Right forelimb (tissue), 1 donor: ENCODE measurements at regions not wholly inside any gene's neighbourhood (a gene's known extent, or its start where the extent isn't known, plus 50 kb on each side); places are given as distances from the start of the nearest gene placed in this dataset.
"Not testable (repeated sequence)": the region's sequence is repeated elsewhere in the genome, so short reads cannot be mapped to it uniquely, and the experiment has no call there.

ENCODE experiments used
- DNase-seq: peaks from one replicate; pipeline ENCODE4 v3.0.0-alpha.2; 2018

DNA sequence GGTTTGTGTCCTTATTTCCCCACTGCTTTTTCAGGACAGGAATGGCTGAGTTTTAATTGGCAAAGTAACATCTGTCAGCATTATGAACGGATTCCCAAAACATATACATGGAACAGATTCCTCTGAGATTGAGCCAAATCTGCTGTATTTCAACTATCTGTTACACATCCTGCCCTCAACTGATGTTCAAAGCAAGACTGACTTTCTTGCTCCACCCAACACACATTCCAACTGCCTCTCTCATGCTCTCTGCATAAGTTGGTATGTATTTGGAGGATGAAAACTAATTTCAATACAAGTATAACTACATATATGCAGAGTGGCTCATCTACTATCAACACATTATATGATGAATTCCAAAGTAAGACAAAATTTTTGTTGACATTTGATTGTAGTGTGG lies 342.2 kb downstream of the GATA3 start:
- DNase-seq, result no peak

DNA sequence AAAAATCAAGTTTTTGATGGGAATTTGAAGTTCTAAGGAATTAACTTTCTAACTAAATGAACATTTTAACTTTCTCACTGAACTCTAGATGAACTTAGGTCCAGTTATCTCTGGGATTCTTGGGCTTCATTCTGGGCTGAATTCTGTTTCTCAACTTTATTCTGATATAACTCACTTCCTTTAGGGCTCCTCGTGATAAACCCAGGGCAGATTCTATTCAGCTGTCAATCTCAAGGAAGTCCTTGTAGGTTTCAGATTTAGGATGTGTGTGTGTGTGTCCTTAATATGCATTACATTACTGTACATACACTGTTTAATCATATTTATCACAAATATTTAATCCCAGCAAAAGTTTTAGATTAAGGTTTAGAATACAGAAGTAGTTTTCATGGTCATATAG lies 344.3 kb downstream of the GATA3 start:
- DNase-seq, result no peak

DNA sequence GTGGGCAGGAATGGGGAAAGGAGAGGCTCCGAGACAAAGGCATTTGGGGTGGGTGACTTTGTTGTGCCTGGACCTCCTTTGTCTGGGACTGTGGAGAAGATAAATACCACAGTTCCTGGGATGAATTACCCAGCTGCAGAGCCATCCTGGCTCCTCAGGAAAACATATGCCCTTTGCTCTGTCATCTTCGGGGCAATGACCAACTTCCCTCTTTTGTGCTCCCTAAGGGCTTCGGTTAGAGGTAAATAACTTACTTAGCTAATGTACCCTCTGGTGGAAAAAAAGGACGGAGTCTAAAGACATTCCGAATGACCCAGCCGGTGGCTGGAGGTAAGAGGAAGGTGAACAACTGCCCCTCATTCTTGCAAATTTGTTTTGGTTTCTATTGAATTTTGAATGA lies 345.7 kb downstream of the GATA3 start:
- no peak for DNase-seq

DNA sequence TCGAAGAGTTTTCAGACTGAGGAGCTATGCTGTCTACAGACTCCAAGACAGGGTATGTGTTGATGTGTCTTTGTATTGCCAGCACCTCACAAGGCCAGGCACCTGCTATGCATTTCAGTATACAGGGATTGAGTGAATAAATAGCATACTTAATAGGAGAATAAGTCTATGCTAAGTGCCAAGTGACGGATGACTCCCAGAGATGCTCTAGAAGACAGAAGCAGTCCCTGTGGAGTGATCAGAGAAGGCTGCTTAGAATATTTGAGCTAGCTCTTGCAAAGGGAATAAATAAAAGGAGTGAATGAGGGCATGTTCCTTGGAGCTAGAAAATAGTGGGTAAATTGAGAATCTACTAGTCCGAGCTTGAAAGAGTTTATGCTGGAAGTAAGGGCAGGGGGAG lies 346.4 kb downstream of the GATA3 start:
- DNase-seq, result no peak

DNA sequence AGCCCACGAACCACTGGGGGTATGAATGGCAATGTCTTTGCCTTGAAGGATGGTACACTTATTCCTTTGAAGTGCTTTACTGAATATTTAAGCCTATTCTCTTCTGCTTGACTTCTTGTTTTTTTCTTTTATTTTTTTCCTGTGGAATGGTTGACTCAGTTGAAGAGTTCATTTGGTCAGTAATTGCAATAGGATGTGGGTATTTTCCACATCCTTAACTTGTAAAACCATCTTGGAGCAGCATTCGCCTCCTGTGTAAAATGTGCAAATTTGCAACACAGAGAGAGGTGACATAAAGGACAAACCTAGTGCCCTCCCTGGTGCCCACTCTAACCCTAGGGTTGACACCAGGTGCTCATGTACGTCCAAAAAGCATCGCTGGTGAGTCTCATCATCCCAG lies 347.0 kb downstream of the GATA3 start:
- DNase-seq, result no peak

DNA sequence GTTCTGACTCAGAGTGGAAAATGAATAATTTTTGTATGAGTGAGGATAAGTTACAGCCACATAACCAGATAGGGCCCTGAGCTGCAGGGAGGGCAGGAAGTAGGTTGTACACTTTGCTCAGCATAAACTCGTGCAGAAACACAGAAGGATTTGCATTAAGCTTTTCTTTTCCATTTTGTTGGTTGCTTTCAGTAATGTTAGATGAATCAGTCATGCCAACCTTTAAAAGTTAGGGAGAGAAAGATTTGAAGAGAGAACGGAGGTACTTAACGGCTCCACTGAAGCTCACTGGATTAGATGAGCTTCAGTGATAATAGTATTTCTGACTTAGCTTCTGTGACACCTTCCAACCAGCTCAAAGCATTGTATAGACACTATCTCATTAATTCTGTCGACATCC lies 348.1 kb downstream of the GATA3 start:
- DNase-seq, result no peak

- no peak for DNase-seq
Observed at GRCh38 chr10:8403711-8404371, 349.4 kb downstream of the GATA3 start.

DNA sequence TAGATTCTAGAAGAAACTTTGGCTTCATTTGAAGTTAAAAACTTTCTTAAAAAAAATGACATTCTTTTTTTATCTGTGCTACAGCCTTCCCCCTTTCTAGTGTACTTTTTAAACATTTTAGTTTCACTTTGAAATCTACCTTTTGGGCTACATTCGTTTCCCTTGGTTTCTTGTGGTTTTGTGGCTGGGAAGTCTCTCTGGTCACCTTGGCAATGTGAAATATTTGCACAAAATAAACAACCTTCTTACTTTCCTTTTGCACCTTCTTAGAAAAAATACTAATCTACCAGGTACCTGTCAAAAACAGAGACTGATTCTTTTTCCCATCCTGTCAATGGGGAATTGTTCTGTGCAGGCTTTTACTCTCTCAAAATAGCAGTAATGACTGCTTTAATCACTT lies 350.2 kb downstream of the GATA3 start:
- DNase-seq, result no peak

DNA sequence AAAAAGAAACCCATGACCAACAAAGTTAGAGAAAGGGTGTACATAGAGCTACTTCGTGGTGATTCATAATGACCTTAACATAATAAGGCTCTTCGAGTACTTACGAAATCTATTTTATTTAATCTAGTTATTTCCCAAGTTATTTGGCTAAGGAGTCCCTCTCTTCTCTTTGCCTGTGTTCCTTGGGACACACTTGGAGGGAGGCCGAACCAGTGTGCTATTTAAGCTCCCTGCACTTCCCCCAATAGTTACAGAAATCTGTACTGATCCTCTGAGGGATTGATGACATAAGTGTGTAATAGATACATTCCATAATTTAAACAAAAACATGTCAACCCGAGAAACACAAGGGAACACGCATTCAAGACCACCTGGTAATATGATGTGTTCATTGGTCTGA lies 351.1 kb downstream of the GATA3 start:
- no peak for DNase-seq

GRCh38 chr10:8407501-8408021 lies 353.1 kb downstream of the GATA3 start:
- no peak for DNase-seq

- DNase-seq, result no peak
Observed at GRCh38 chr10:8410506-8410905, 356.0 kb downstream of the GATA3 start.

DNA sequence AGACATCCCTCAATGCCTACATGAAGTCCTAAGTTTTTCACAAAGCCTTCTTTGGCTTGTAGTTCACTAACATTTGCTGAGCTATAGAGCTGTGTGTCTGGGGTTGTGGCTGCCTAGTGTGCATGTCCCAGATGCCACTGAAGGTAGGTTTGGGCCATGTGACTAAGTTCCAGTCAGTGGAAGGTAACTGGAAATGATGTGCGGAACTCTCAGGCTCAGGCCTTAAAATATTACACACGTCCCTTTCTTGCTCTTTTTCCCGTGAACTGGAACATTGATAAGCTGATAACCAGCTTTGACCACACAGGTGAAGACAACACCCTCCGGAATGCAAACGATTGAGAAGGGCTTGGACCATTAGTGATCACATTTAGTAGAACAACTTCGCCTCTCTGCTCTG lies 358.1 kb downstream of the GATA3 start:
- DNase-seq, result no peak

- not testable (repeated sequence) for DNase-seq
Observed at GRCh38 chr10:8415029-8415428, 360.5 kb downstream of the GATA3 start.

DNA sequence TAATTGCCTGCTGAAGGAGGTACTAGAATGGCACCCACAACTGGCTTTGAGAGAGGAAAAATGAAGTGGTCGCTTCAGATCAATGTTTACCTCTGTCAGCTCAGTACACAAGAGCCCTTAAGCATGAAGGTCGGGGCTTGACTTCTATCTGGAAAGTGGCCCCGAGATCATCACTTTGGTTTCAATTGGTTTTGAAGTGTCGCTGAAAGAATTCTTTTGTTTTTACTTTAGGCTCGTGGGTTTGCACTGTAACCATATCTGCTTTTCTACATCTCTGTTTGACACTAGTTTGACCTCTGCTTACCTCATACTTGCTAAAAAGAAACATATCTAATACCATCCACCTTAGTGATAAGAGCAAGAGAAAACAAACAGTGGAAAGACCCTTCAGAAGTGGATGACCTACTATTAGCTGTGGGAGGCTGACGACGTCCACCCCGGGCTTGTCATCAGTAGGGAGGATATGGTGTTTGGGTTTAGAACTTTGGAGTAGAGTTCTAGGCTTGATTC lies 361.8 kb downstream of the GATA3 start:
- no peak for DNase-seq

GRCh38 chr10:8416760-8417159 lies 362.3 kb downstream of the GATA3 start:
- DNase-seq, result no peak

- no peak for DNase-seq
Observed at GRCh38 chr10:8417631-8418030, 363.1 kb downstream of the GATA3 start.

DNA sequence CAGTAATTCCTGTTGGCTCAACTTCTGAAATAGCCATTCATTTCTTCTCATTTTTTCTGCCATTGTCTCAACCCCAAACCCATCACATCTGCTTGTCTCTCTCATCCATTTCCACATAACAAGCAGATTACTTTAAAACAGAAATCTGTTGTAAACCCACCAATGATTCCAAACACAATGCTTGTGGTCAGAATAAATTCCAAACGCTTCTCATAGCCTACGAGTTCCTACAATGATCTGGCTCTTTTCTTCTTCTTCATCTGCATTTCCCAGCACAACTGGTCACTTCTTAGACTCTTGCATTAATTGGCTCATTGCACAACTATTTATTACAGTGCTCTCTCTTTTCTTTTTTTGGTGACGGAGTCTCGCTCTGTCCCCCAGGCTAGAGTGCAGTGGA lies 364.1 kb downstream of the GATA3 start:
- DNase-seq, result no peak

GRCh38 chr10:8420182-8420581 lies 365.7 kb downstream of the GATA3 start:
- no peak for DNase-seq

GRCh38 chr10:8424555-8425211 lies 370.2 kb downstream of the GATA3 start:
- no peak for DNase-seq

DNA sequence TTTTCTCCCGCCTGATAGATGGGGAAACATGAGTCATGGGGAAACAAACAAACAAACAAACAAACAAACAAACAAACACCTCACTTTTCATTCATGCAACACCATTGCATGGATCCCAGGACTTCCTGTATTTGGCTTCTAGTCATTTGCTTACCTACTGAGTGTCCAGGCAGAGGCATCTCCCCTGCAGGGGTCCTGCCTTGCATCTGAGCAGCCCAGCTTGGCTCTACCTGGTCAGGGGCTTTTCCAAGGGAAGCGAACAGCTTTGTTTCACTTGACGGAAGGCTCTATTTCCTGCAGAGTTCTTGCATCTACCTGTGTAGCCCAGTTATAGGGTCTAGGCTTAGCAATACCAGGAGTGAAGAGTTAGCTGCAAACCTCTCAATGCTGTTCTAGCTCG lies 374.2 kb downstream of the GATA3 start:
- DNase-seq, result no peak

GRCh38 chr10:8430321-8430720 lies 375.8 kb downstream of the GATA3 start:
- no peak for DNase-seq

DNA sequence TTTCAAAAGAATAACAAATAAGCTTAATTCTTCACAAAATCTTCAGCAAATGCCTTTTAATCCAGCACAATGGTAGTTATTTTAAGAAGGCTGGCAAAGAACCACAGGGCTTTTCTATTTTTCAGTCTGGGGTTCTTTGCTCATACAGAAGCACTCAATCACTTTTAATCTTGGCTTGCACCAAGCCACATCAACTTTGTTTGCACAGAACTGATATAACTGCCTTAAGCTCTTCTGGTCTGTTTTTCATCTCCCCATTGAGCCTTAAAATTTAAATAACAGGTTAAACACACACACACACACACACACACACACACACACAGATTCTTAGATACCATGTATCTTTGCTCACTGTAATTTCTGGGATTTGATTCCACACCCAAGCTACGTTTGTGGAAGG lies 377.0 kb downstream of the GATA3 start:
- DNase-seq, result no peak

- no peak for DNase-seq
Observed at GRCh38 chr10:8435186-8436055, 380.9 kb downstream of the GATA3 start.

- DNase-seq, result no peak
Observed at GRCh38 chr10:8437896-8438295, 383.4 kb downstream of the GATA3 start.
